Pancreas (tissue), 10 donors: ENCODE measurements at regions not wholly inside any gene's neighbourhood (a gene's known extent, or its start where the extent isn't known, plus 50 kb on each side); places are given as distances from the start of the nearest gene placed in this dataset.

Experiments
- ATAC-seq, 4 donors: fragments of 200-7000 bp; cut with Tn5 transposase; one replicate each; pipeline versions ENCODE4 v1.8.0 to v1.9.1; 2020; ENCODE audit warnings: mild to moderate bottlenecking in 4 of 4, moderate library complexity in 4 of 4
- DNase-seq, 6 donors: peaks; one replicate each; pipeline ENCODE4 v3.0.0-alpha.2; 2020
- FAIRE-seq: peaks from 2 replicates; lab custom pipeline; 2012; peaks lifted over from hg19 to GRCh38; lab: Jason Lieb, UNC
- H3K27ac ChIP-seq, 4 donors: fragments of 200-600 bp; sonication (generic); 1 replicate in 3 of 4; 2 replicates in 1 of 4; pipeline versions ENCODE4 v1.5.0 to v1.8.0; 2020
- H3K27me3 ChIP-seq, 4 donors: fragments of 200-600 bp; one replicate each; pipeline ENCODE4 v1.8.0; 2021
- H3K36me3 ChIP-seq, 3 donors: fragments of 200-600 bp; sonication (generic) in 1 of 3; one replicate each; pipeline versions ENCODE4 v1.5.0 to v1.8.0; 2020 to 2021
- H3K4me1 ChIP-seq, 3 donors: fragments of 200-600 bp; one replicate each; pipeline ENCODE4 v1.8.0; 2021
- H3K4me3 ChIP-seq, 4 donors: fragments of 200-600 bp; sonication (generic) in 2 of 4; one replicate each; pipeline versions ENCODE4 v1.5.0 to v1.8.0; 2020 to 2021
- H3K9me3 ChIP-seq, 4 donors: fragments of 200-600 bp; one replicate each; pipeline ENCODE4 v1.8.0; 2021
- WGBS, 2 donors: extraction: QIAGEN DNeasy Blood & Tissue Kit; methylation state at CpG; one replicate each; pipeline ENCODE4 v1.1.7; 2013; 5-methylcytosine and 5-hydroxymethylcytosine counted together
- intact Hi-C, 3 donors: fragments of 100-400 bp; cut with DNase I; formaldehyde crosslinking; loops; one replicate each; pipeline versions ENCODE4 v1.11.1 to v1.14.2; 2022
- TF ChIP-seq, protein P1 (sequence below), 4 donors: fragments of 200-600 bp; sonication (generic) in 3 of 4; IDR thresholded peaks; one replicate each; pipeline versions ENCODE4 v1.5.0 to v1.8.0; 2021; ENCODE audit warnings: antibody characterized with exemption in 4 of 4
- donor health status: healthy with polysubstance abuse.
- donor health status: DM: no; HTN: no; CAD: no; lungs with moderate emphysema.
- donor health status: DM: no; HTN: no; CAD: no.
- donor health status: control.
- donor health status: control.
- donor health status: Bipolar disorder and iron deficiency.
- donor health status: DM: yes; HTN: yes; CAD: no.
- donor health status: DM: no; HTN: no; CAD: no.
- donor health status: DM: no; HTN: no; CAD: no.
- donor health status: DM: yes; HTN: yes; CAD: no.

DNA sequence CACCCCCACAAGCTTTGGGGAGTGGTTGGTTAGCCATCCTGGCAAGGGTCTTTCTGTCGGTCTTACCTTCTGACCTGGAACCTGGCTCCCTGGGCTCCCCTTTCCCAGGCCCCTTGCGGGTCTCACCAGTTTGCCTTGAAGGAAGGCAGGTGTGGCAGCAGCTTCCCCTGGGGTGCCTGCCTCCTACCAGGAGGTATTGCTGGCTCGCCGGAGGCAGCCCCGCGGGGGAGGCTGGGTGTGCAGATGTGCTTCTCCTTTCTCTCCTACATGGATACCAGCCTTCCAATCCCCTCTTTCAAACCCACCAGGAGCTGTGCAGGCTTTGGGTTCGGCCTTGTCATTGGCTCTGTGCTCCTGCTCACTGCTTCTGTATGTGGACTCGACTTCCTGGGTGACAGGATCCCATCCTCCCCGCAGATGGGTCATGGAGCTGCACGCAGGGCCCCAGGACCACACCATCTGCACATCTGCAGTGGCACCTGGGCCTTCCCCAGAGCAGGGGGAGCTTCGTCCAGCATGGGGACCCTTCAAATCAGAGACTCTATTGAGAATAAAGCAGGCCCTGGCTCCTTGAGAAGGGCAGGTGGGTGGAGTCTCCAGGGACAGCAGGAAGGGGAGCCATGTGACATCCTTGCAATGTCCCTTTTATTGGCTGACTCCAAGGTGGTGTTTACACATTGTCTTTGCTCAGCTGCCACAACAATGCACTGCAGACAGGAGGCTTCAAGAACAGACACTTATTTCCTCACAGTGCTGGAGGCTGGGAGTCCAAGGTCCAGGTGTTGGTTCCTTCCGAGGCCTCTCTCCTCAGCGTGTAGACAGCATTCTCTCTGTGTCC lies 592.0 kb downstream of the BRD1 start:
- intact Hi-C loops = no loop called here
- H3K36me3 ChIP-seq = no peaks in the 10 kb centered on the region
- no peaks in the 10 kb centered on the region for H3K4me1 ChIP-seq
- H3K9me3 ChIP-seq = no peaks in the 10 kb centered on the region
- H3K27me3 ChIP-seq = no peaks in the 10 kb centered on the region
- no peak for FAIRE-seq
- H3K27ac ChIP-seq = no peak overlapping the region
- TF ChIP-seq, protein P1, sequence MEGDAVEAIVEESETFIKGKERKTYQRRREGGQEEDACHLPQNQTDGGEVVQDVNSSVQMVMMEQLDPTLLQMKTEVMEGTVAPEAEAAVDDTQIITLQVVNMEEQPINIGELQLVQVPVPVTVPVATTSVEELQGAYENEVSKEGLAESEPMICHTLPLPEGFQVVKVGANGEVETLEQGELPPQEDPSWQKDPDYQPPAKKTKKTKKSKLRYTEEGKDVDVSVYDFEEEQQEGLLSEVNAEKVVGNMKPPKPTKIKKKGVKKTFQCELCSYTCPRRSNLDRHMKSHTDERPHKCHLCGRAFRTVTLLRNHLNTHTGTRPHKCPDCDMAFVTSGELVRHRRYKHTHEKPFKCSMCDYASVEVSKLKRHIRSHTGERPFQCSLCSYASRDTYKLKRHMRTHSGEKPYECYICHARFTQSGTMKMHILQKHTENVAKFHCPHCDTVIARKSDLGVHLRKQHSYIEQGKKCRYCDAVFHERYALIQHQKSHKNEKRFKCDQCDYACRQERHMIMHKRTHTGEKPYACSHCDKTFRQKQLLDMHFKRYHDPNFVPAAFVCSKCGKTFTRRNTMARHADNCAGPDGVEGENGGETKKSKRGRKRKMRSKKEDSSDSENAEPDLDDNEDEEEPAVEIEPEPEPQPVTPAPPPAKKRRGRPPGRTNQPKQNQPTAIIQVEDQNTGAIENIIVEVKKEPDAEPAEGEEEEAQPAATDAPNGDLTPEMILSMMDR (IDR thresholded peaks at IDR 0.05) = no peak
- H3K4me3 ChIP-seq = no peak overlapping the region
- ATAC-seq = peak in 3 of 4 donors; percentile 31 to 81 (median 60)
- 52 to 53% methylated on average over 13 of the region's 13 CpGs for WGBS, 2 donors
- DNase-seq = peak in 1 of 6 donors; percentile 14

DNA sequence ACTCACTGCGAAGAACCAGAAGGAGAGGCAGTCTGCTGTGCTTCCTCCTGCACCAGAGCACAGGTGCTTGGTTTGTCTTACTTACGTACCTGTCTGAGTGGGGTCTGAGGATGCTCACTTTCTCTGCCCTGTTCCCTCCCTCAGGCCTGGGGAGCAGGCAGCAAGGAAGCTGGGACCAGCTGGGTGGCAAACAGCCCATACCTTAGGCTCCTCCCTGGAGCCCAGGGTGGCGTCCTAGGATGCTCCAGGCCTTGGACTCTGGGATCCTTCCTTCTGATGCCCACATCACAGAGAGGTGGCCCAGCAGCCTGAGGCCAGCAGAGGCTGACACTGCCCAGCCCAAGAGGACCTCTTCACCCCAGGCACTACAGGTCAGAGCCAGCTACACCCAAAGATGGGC lies 593.2 kb downstream of the BRD1 start:
- WGBS, 2 donors = 90 to 96% methylated on average over 3 of the region's 3 CpGs

DNA sequence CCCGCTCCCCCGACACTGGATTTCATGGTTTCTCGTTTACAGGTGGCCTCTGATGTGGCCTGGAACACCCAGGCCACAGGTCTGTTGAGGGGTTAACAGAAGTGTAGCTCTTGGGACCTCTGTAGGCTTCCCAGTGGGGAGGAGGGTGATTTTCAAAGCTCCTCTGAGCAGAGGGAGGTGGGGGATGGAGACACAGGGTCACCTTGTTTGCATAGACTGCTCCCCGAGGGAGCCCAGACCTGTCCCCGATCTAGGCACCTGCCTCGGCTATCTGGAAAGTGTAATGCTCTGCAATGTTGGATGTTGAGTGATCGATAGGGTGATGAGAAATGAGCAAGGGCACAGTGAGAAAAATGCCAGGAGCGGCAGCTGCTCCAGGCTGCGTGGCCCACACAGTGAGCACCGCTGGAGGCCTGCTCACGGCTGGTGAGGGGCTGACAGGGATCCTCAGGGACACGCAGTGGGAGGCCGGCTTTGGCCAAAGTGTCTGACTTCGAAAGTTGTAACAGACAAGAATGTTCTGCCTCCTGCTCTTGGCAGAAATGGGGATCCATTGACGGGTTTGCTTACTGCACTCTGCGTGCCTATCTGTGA lies 594.1 kb downstream of the BRD1 start:
- intact Hi-C loops = no loop called here
- H3K36me3 ChIP-seq = no peaks in the 10 kb centered on the region
- TF ChIP-seq, protein P1 (IDR thresholded peaks at IDR 0.05) = no peak
- FAIRE-seq (no peak), ATAC-seq (no peak), DNase-seq (no peak)
- WGBS, 2 donors = 45 to 48% methylated on average over 16 of the region's 16 CpGs
- H3K4me1 ChIP-seq = no peaks in the 10 kb centered on the region
- no peaks in the 10 kb centered on the region for H3K9me3 ChIP-seq
- no peak overlapping the region for H3K27ac ChIP-seq
- no peaks in the 10 kb centered on the region for H3K27me3 ChIP-seq
- H3K4me3 ChIP-seq = no peak overlapping the region

More for the DNA sequence above, 593.2 kb downstream of the BRD1 start:
- H3K27me3 ChIP-seq = no peaks in the 10 kb centered on the region
- DNase-seq (no peak), ATAC-seq (no peak), FAIRE-seq (no peak)
- intact Hi-C loops = no loop called here
- TF ChIP-seq, protein P1 (IDR thresholded peaks at IDR 0.05) = no peak
- no peaks in the 10 kb centered on the region for H3K9me3 ChIP-seq
- no peak overlapping the region for H3K4me3 ChIP-seq
- H3K27ac ChIP-seq = no peak overlapping the region
- no peaks in the 10 kb centered on the region for H3K4me1 ChIP-seq
- no peaks in the 10 kb centered on the region for H3K36me3 ChIP-seq

DNA sequence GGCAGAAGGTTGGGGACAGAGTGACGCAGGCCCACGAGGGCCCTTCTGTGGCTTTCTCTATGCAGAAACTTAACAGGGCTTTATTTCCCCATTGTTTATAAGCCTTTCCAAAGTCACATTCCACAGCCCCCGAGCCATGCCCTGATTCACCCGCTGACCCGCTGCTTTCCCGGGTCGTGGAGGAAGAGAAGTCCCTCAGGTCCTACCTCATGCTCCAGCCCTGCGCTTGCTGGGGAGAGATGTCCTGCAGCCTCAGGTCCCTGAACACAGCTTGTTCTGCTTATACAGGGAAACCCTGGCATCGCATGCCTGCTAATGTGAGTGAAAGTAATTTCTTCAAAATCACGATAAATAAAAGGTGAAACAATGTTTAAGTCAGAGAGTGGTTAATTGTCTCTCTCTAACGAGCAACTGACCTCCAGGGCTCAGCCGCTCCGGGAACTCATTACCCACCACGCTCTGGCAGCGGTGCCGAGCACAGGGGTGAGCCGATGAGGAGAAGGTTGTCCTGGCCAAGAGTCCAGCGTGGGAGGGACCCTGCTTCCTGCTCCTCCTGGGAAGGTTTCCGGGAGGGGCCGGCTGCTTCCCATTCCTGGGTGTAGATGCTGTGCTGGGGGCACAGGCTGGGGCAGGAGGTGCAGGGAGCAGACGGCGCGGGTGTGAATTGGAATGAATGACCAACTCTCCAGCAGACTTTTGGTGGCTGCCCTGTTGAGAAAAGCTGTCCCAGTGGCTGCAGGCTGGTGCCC lies 595.2 kb downstream of the BRD1 start:
- H3K27ac ChIP-seq = no peak overlapping the region
- no peaks in the 10 kb centered on the region for H3K9me3 ChIP-seq
- no peaks in the 10 kb centered on the region for H3K4me1 ChIP-seq
- no peak for DNase-seq
- TF ChIP-seq, protein P1 (IDR thresholded peaks at IDR 0.05) = no peak
- FAIRE-seq = no peak
- intact Hi-C loops = no loop called here
- no peaks in the 10 kb centered on the region for H3K27me3 ChIP-seq
- ATAC-seq = no peak
- H3K36me3 ChIP-seq = no peaks in the 10 kb centered on the region
- no peak overlapping the region for H3K4me3 ChIP-seq
- 61 to 67% methylated on average over 23 of the region's 23 CpGs for WGBS, 2 donors
